ENCODE measurements at regions not wholly inside any gene's neighbourhood (a gene's known extent, or its start where the extent isn't known, plus 50 kb on each side); places are given as distances from the start of the nearest gene placed in this dataset.
"Not testable (repeated sequence)": the region's sequence is repeated elsewhere in the genome, so short reads cannot be mapped to it uniquely, and the experiment has no call there.

- Histone ChIP-seq H3K36me3 (no peaks in the 10 kb centered on the region), H3K4me3 (no peak overlapping the region), H3K27ac (no peak overlapping the region), H3K27me3 (no peaks in the 10 kb centered on the region), H3K4me1 (no peaks in the 10 kb centered on the region), H3K9me3 (no peaks in the 10 kb centered on the region)
- TF ChIP-seq POLR2A (IDR thresholded peaks at IDR 0.05) (no peak), CTCF (IDR thresholded peaks at IDR 0.05) (no peak)
- ATAC-seq (no peak), DNase-seq (no peak)
- WGBS (ENCODE audit: insufficient coverage, low coverage, low lambda C conversion rate, missing lambda C conversion rate) = 86% methylated on average over 5 of the region's 5 CpGs
- intact Hi-C loops (cut with DNase I) = no loop called here
Measured at GRCh38 chr15:62413153-62413552, 248.1 kb upstream of the C2CD4B start.

- intact Hi-C loops (cut with DNase I) = no loop called here
- no peak overlapping the region for H3K4me3 ChIP-seq
- no peak for ATAC-seq
Measured at GRCh38 chr15:62413786-62414185, 248.7 kb upstream of the C2CD4B start.

GRCh38 chr15:62415498-62415897, 250.4 kb upstream of the C2CD4B start:
- DNase-seq = no peak
- no peak for TF ChIP-seq POLR2A (IDR thresholded peaks at IDR 0.05)
- no peak for TF ChIP-seq CTCF (IDR thresholded peaks at IDR 0.05)
- Histone ChIP-seq H3K4me1 (no peaks in the 10 kb centered on the region), H3K36me3 (no peaks in the 10 kb centered on the region), H3K9me3 (no peaks in the 10 kb centered on the region), H3K27ac (no peak overlapping the region), H3K27me3 (no peaks in the 10 kb centered on the region), H3K4me3 (no peak overlapping the region)
- WGBS (ENCODE audit: insufficient coverage, low coverage, low lambda C conversion rate, missing lambda C conversion rate) = 100% methylated on average over 2 of the region's 7 CpGs
- ATAC-seq = no peak
- intact Hi-C loops (cut with DNase I) = no loop called here

More at GRCh38 chr15:62413786-62414185, 248.7 kb upstream of the C2CD4B start:
- TF ChIP-seq CTCF (IDR thresholded peaks at IDR 0.05) (no peak), POLR2A (IDR thresholded peaks at IDR 0.05) (no peak)
- no peaks in the 10 kb centered on the region for H3K9me3 ChIP-seq
- no peaks in the 10 kb centered on the region for H3K36me3 ChIP-seq
- no peaks in the 10 kb centered on the region for H3K4me1 ChIP-seq
- H3K27ac ChIP-seq = no peak overlapping the region
- H3K27me3 ChIP-seq = no peaks in the 10 kb centered on the region
- DNase-seq = no peak

GRCh38 chr15:62416526-62416925, 251.4 kb upstream of the C2CD4B start:
- Histone ChIP-seq H3K27me3 (no peaks in the 10 kb centered on the region), H3K4me1 (no peaks in the 10 kb centered on the region), H3K4me3 (no peak overlapping the region), H3K27ac (no peak overlapping the region), H3K9me3 (no peaks in the 10 kb centered on the region), H3K36me3 (no peaks in the 10 kb centered on the region)
- intact Hi-C loops (cut with DNase I) = no loop called here
- TF ChIP-seq POLR2A (IDR thresholded peaks at IDR 0.05) = no peak
- no peak for TF ChIP-seq CTCF (IDR thresholded peaks at IDR 0.05)
- no peak for DNase-seq
- WGBS (ENCODE audit: insufficient coverage, low coverage, low lambda C conversion rate, missing lambda C conversion rate) = 92% methylated on average over 2 of the region's 3 CpGs
- no peak for ATAC-seq

GRCh38 chr15:62417439-62417838, 252.4 kb upstream of the C2CD4B start:
- no peak for ATAC-seq
- Histone ChIP-seq H3K4me1 (no peaks in the 10 kb centered on the region), H3K9me3 (no peaks in the 10 kb centered on the region), H3K27ac (no peak overlapping the region), H3K27me3 (no peaks in the 10 kb centered on the region), H3K4me3 (no peak overlapping the region), H3K36me3 (no peaks in the 10 kb centered on the region)
- no peak for TF ChIP-seq POLR2A (IDR thresholded peaks at IDR 0.05)
- no peak for TF ChIP-seq CTCF (IDR thresholded peaks at IDR 0.05)
- intact Hi-C loops (cut with DNase I) = no loop called here
- DNase-seq = no peak
- WGBS (ENCODE audit: insufficient coverage, low coverage, low lambda C conversion rate, missing lambda C conversion rate) = 68% methylated on average over 2 of the region's 3 CpGs

GRCh38 chr15:62418496-62418895, 253.4 kb upstream of the C2CD4B start:
- H3K4me1 ChIP-seq; H3K36me3 ChIP-seq; H3K27ac ChIP-seq; DNase-seq; ATAC-seq; H3K4me3 ChIP-seq; intact Hi-C loops (cut with DNase I); H3K27me3 ChIP-seq; H3K9me3 ChIP-seq: not testable (repeated sequence)
- WGBS (ENCODE audit: insufficient coverage, low coverage, low lambda C conversion rate, missing lambda C conversion rate) = 100% methylated on average over 3 of the region's 3 CpGs
